SIG-M5 treated with dmso at 0.1 percent for 504 hours (cell line): ENCODE measurements at regions not wholly inside any gene's neighbourhood (a gene's known extent, or its start where the extent isn't known, plus 50 kb on each side); places are given as distances from the start of the nearest gene placed in this dataset.
"Not testable (repeated sequence)": the region's sequence is repeated elsewhere in the genome, so short reads cannot be mapped to it uniquely, and the experiment has no call there.

ENCODE experiments used
- DNase-seq: peaks from one replicate; lab custom pipeline; 2025; ENCODE audit not compliant: unreplicated experiment; lab: John Stamatoyannopoulos, UW

GRCh38 chr11:23903044-23903704 lies 593.7 kb upstream of the LUZP2 start:
- DNase-seq, result no peak

DNA sequence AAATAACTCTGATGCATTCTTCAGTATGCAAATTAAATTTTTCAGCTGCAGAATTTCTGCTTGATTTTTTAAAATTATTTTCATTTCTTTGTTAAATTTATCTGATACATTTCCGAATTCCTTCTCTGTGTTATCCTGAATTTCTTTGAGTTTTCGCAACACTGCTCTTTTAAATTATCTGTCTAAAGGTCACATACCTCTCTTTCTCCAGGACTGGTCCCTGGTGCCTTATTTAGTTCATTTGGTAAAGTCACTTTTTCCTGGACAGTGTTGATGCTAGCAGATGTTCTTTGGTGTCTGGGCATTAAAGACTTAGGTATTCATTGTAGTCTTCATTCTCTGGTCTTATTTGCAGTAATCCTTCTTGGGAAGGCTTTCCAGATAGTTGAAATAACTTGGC lies 577.4 kb upstream of the LUZP2 start:
- DNase-seq, result no peak

GRCh38 chr11:23923357-23923756 lies 573.5 kb upstream of the LUZP2 start:
- DNase-seq, result no peak

DNA sequence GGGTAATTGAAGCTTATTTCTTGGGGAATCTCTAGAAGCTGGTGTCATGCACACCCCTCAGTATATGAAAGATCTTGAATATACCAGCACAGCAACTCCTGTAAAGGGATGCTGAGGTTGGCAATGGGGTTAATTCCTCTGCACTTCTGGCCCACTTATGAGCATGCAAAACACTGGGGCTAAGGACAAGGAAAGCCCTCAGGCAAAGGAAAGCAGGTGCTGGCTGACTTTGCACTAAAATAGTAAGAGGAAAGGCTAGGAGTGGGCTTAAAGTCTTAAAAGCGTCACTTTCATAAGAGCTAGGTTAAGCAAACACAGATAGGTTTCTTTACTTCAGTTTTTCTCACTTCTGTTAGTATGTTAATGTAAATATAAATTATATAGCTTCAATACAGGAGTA lies 572.6 kb upstream of the LUZP2 start:
- no peak for DNase-seq

GRCh38 chr11:23931443-23931842 lies 565.4 kb upstream of the LUZP2 start:
- DNase-seq, result no peak

DNA sequence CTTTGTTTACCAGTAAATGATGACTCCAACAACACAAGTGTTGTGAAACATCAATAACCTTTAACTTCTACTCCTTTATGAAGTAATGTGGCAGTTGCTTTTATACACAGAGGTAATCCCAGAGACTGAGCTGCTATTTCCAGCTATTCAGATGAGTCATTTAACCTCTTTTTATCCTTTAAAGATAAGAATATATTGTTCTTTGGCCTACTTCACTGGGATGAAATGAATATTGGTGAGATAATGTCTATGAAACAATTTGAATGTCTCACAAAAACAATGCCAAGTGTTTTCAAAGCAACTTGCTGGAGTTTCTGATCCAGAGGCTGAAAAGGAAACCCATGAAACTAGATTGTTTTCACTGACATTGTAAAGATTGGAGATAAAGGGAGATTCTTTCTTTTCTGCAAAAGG lies 564.4 kb upstream of the LUZP2 start:
- no peak for DNase-seq

- no peak for DNase-seq
These were observed 563.1 kb upstream of the LUZP2 start for GRCh38 chr11:23933721-23934120.

DNA sequence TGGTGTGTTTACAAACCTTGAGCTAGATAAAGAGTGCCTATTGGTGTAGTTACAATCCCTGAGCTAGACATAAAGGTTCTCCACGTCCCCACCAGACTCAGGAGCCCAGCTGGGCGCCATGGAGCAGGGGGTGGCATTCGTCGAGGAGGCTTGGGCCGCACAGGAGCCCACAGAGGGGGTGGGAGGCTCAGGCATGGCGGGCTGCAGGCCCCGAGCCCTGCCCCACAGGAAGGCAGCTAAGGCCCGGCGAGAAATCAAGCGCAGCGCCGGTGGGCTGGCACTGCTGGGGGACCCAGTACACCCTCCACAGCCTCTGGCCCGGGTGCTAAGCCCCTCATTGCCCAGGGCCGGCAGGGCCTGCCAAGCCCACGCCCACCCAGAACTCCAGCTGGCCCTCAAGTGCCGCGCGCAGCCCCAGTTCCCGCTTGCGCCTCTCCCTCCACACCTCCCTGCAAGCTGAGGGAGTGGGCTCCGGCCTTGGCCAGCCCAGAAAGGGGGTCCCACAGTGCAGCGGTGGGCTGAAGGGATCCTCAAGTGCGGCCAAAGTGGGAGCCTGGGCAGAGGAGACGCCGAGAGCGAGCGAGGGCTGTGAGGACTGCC lies 562.1 kb upstream of the LUZP2 start:
- DNase-seq, result not testable (repeated sequence)

DNA sequence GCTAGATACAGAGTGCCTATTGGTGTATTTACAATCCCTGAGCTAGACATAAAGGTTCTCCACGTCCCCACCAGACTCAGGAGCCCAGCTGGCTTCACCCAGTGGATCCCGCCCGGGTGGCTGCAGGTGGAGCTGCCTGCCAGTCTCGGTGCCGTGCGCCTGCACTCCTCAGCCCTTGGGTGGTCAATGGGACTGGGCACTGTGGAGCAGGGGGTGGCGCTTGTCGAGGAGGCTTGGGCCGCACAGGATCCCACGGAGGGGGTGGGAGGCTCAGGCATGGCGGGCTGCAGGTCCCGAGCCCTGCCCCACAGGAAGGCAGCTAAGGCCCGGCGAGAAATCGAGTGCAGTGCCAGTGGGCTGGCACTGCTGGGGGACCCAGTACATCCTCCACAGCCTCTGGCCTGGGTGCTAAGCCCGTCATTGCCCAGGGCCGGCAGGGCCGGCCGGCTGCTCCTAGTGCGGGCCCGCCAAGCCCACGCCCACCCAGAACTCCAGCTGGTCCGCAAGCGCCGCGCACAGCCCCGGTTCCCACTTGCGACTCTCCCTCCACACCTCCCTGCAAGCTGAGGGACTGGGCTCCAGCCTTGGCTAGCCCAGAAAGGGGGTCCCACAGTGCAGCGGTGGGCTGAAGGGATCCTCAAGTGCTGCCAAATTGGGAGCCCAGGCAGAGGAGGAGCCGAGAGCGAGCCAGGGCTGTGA lies 554.6 kb upstream of the LUZP2 start:
- not testable (repeated sequence) for DNase-seq

DNA sequence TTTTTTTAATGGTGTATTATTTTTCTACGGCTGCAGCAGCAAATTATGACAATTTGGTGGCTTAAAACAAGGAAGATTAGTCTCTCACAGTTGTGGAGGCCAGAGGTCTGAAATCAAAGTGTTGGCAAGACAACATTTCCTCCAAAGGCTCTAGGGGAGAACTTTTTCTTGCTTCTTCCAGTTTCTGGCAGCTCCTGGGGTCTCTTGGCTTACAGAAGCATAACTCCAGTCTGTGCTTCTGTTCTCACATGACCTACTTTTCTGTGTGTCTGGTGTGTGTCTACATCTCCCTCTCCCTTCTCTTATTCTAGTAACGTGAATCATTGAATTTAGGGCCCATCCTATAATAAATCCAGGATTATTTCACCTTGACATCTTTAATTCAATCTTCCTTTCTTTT lies 551.9 kb upstream of the LUZP2 start:
- no peak for DNase-seq

- no peak for DNase-seq
These were observed 549.0 kb upstream of the LUZP2 start for GRCh38 chr11:23947883-23948282.

GRCh38 chr11:23948851-23949250 lies 548.0 kb upstream of the LUZP2 start:
- DNase-seq, result no peak

DNA sequence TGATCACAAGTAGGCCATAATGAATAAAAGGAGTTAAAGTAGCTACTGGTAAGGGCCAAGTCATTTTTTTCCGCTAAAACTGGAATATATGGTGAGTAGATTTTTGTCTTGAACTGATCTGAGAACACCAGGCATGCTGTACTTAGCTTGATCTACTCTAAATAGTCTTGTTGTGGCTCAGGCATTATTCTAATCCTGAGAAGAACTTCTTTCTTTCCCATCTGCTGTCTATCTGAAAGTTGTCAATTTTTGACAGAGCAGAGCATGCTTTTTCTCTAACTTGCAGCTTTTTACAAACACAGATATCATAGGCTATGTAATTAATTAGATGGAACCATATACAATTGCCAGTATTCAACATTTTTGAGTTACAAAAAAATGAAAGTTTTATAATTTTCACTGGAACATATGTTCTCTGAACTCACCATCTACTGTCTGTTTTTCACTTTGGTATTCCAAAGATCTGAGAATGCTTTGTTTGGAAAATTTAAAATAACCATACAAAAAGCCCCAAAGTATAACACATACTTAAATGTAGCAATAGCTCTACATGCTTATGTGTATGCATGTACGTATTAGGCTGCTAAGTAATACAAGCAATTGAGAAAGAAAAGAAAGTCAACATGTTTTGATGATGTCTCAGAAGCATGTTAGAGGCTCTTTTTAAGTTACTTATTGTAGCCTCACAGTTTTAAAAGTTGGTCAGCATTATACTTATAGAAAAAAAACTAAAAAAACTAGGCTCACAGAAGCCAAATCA lies 542.7 kb upstream of the LUZP2 start:
- DNase-seq, result no peak

- no peak for DNase-seq
These were observed 542.1 kb upstream of the LUZP2 start for GRCh38 chr11:23954730-23955129.

GRCh38 chr11:23956586-23956985 lies 540.3 kb upstream of the LUZP2 start:
- DNase-seq, result no peak

DNA sequence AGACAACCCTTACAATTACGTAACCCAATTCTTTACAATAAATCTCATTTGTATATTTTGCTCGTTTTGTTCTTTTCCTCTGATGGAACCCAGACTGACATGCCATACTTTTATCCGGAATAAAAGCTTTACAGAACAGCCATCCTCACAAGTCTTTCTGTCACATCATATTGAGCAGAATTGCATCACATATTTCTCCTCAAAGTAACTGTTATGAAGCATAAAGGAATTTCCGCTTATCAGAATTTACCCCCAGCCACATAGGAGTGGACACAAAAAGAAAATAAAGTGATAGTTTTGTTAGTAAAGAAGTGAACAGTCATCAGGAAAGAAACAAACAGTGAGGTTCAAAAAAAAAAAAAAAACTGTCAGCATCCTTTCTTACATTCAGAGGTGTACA lies 539.5 kb upstream of the LUZP2 start:
- DNase-seq, result no peak

DNA sequence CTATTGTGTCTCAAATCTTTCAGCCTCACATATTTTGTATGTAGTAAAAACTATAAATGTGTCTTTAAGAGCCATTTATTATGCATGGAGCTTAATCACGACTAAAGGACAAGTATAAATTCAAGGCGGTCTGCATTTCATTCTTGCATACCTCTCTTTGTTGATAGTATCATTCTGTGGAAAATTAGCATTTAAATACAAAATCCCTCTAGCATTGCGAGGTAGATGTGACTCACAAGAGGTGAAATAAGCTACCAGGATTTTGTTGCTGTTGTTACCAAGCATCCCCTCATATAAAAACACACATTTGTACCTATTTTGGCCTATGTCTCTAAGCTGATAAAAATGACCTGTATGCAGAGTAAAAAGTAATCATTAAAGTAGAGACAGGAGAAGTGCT lies 537.4 kb upstream of the LUZP2 start:
- DNase-seq, result no peak

DNA sequence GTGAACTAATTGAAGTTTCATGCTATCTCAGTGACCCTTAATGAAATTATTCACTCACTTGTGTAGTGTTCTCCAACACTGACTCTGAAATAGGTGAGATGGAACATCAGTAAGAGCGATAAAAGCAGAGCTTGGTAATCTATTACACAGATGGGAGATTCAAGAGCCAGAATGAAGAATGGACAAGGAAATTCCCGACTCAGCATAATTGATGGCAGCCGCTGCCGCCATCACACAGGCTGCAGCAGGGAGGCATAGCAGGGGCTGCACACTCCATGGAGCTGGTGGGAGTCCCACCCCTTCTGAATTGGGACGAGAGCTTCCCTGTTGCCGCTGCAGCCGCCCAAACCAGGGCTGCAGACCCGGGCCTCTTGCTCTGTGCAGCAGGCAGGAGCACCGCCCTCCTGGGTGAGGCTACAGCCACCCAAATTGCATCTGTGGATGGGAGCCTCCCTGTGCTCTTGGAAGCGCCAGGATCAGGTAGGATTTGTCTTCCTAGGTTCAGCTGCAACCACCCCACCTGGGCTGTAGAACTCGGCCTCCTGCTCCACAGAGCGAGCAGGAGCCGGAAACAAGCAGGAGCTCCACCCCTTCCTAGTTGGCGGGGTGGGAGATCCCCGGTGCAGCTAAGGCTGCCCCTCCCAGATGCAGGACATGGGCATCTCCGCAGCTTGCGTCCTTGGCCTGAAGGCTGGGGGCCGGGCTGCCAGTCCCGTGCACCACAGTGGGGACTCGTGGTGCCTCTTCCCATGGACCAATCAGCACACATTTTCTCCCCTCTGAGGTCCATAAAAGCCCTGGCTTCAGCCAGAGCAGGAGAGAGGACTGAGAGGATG lies 535.1 kb upstream of the LUZP2 start:
- no peak for DNase-seq

- DNase-seq, result no peak
These were observed 523.6 kb upstream of the LUZP2 start for GRCh38 chr11:23973244-23973643.

- no peak for DNase-seq
These were observed 522.8 kb upstream of the LUZP2 start for GRCh38 chr11:23974051-23974450.

DNA sequence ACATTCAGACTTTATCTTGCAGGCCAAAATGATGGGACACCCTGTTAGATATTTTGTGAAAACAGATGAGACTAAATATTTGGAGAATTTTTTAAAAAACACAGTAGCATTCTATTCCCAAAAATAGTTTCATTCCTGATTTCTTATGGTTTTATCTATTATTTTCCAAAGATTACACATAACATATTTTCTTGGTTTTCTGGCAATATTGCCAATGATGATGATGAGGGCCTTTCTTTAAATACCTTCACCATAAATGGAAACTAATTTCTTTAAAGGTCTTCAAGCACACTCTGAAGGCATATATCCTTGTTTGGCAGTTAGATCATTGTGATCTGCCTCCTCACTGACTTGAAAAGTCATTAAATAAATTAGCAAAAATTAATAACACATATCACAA lies 522.3 kb upstream of the LUZP2 start:
- DNase-seq, result no peak
